Astrocyte (in vitro differentiated cells and primary cell): ENCODE measurements at regions not wholly inside any gene's neighbourhood (a gene's known extent, or its start where the extent isn't known, plus 50 kb on each side); places are given as distances from the start of the nearest gene placed in this dataset.
A peak's percentile ranks its signal among the peaks of the same experiment; 100 is the strongest.

Source experiments
- DNase-seq: peaks from one replicate; pipeline ENCODE4 v3.0.0-alpha.2; 2010; ENCODE audit warnings: low read depth
- FAIRE-seq: peaks from 2 replicates; lab custom pipeline; 2011; peaks lifted over from hg19 to GRCh38; lab: Jason Lieb, UNC
- H2AFZ ChIP-seq: 2 replicates; pipeline ENCODE4 v1.6.0; 2012; ENCODE audit warnings: low read depth, low read length, inconsistent platforms
- H3K27ac ChIP-seq: 2 replicates; pipeline ENCODE4 v1.5.1; 2011; ENCODE audit warnings: low read depth, low read length, inconsistent platforms
- H3K27me3 ChIP-seq: 2 replicates; pipeline ENCODE4 v1.6.0; 2011; ENCODE audit warnings: low read length, inconsistent platforms; ENCODE audit not compliant: insufficient read depth
- H3K36me3 ChIP-seq: 2 replicates; pipeline ENCODE4 v1.5.1; 2011; ENCODE audit warnings: low read length, inconsistent platforms; ENCODE audit not compliant: insufficient read depth
- H3K4me1 ChIP-seq: 2 replicates; pipeline ENCODE4 v1.5.1; 2011; ENCODE audit warnings: low read length, inconsistent platforms; ENCODE audit not compliant: insufficient read depth
- H3K4me2 ChIP-seq: 2 replicates; pipeline ENCODE4 v1.6.0; 2012; ENCODE audit warnings: low read length, inconsistent platforms
- H3K4me3 ChIP-seq: 2 replicates; pipeline ENCODE4 v1.5.1; 2011; ENCODE audit warnings: low read depth, mild to moderate bottlenecking, low read length, inconsistent platforms; ENCODE audit not compliant: insufficient read depth
- H3K79me2 ChIP-seq: 2 replicates; pipeline ENCODE4 v1.6.0; 2012; ENCODE audit warnings: mild to moderate bottlenecking, low read length, inconsistent platforms; ENCODE audit not compliant: insufficient read depth
- H3K9ac ChIP-seq: 2 replicates; pipeline ENCODE4 v1.6.0; 2012; ENCODE audit warnings: mild to moderate bottlenecking, low read length, inconsistent platforms
- H3K9me3 ChIP-seq: 2 replicates; pipeline ENCODE4 v1.5.1; 2012; ENCODE audit warnings: low read depth, mild to moderate bottlenecking, low read length, inconsistent platforms; ENCODE audit not compliant: insufficient read depth
- H4K20me1 ChIP-seq: 2 replicates; pipeline ENCODE4 v1.6.0; 2012; ENCODE audit warnings: low read length, inconsistent platforms; ENCODE audit not compliant: insufficient read depth
- H3K27ac Mint-ChIP-seq: one replicate; pipeline ENCODE4 v1.8.0; 2021; ENCODE audit warnings: mild to moderate bottlenecking, mixed read lengths; ENCODE audit not compliant: unreplicated experiment
- H3K27me3 Mint-ChIP-seq: one replicate; pipeline ENCODE4 v1.8.0; 2021; ENCODE audit warnings: low read depth, mixed read lengths; ENCODE audit not compliant: unreplicated experiment
- H3K36me3 Mint-ChIP-seq: one replicate; pipeline ENCODE4 v1.8.0; 2021; ENCODE audit warnings: low read depth, mixed read lengths; ENCODE audit not compliant: unreplicated experiment
- H3K4me1 Mint-ChIP-seq: one replicate; pipeline ENCODE4 v1.8.0; 2021; ENCODE audit warnings: low read depth, mixed read lengths; ENCODE audit not compliant: unreplicated experiment
- H3K4me3 Mint-ChIP-seq: one replicate; pipeline ENCODE4 v1.8.0; 2021; ENCODE audit warnings: mild to moderate bottlenecking, moderate library complexity, mixed read lengths; ENCODE audit not compliant: unreplicated experiment
- H3K9me3 Mint-ChIP-seq: one replicate; pipeline ENCODE4 v1.8.0; 2021; ENCODE audit warnings: mild to moderate bottlenecking, mixed read lengths; ENCODE audit not compliant: unreplicated experiment
- EZH2 ChIP-seq: IDR thresholded peaks from 2 replicates; pipeline ENCODE4 v1.6.1; 2012; ENCODE audit warnings: mild to moderate bottlenecking, low read length, inconsistent platforms; ENCODE audit not compliant: insufficient read depth
- TF ChIP-seq, protein P1 (sequence below): IDR thresholded peaks from 2 replicates; pipeline ENCODE4 v1.5.1; 2011; ENCODE audit warnings: low read depth, mild to moderate bottlenecking, inconsistent platforms, low read length, moderate library complexity; ENCODE audit not compliant: insufficient read depth

DNA sequence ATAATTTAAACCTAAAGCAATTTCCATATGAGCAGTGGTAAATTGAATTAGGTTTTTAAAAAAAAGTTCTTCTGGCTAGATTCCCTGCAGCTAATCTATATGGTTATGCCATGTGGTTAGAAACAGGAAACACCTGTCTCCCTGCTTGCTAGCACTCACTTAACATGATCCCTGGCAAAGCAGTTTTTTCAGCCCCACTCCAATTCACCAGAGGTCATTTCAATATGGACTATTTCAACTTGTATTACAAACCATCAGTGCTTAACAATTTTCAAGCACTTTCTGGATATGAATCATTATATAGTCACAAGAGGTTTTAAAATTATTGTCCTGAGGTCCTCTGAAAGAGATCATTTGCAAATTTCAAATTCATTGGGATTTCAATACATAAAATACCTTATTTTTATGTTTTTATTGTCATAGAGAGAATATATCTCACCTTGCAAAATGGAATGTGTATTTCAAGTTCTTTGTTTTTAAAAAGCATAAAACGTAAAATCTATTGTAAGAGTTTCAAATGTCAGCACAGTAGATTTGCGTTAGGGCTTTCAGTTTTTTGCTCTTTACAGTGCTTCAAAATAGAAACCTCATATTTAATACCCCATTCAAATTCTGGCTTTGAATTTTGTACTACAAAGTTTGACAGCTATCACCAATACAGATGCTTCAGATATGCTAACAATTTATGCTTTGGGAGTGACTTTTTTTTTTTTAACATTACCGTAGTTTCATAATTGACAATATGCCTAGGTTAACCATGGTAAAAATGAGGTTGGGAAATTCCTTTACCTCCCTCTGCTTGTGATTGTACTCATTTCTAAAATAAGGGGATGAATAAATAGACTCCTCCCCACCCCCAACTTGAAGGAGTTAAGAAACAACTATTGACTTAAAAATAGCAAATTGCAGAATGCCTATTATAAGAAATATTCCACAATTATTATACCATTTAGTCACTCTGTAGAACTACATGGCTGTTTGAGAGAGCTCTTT, 117.5 kb upstream of the HGF start:
- Mint-ChIP-seq H3K27ac (no peak overlapping the region), H3K9me3 (no peaks in the 10 kb centered on the region), H3K4me1 (peaks cover 8% of the 10 kb centered on the region), H3K27me3 (no peaks in the 10 kb centered on the region), H3K36me3 (no peaks in the 10 kb centered on the region), H3K4me3 (no peak overlapping the region)
- Histone ChIP-seq H3K4me1 (no peaks in the 10 kb centered on the region), H3K79me2 (no peaks in the 10 kb centered on the region), H3K27me3 (no peaks in the 10 kb centered on the region), H3K9ac (no peak overlapping the region), H4K20me1 (no peaks in the 10 kb centered on the region), H3K27ac (no peak overlapping the region), H3K4me2 (no peak overlapping the region), H3K9me3 (no peaks in the 10 kb centered on the region), H2AFZ (no peak overlapping the region), H3K4me3 (no peak overlapping the region), H3K36me3 (no peaks in the 10 kb centered on the region)
- FAIRE-seq, result no peak
- peak; percentile 25 for DNase-seq
- no peak for TF ChIP-seq EZH2
- TF ChIP-seq, protein P1, sequence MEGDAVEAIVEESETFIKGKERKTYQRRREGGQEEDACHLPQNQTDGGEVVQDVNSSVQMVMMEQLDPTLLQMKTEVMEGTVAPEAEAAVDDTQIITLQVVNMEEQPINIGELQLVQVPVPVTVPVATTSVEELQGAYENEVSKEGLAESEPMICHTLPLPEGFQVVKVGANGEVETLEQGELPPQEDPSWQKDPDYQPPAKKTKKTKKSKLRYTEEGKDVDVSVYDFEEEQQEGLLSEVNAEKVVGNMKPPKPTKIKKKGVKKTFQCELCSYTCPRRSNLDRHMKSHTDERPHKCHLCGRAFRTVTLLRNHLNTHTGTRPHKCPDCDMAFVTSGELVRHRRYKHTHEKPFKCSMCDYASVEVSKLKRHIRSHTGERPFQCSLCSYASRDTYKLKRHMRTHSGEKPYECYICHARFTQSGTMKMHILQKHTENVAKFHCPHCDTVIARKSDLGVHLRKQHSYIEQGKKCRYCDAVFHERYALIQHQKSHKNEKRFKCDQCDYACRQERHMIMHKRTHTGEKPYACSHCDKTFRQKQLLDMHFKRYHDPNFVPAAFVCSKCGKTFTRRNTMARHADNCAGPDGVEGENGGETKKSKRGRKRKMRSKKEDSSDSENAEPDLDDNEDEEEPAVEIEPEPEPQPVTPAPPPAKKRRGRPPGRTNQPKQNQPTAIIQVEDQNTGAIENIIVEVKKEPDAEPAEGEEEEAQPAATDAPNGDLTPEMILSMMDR, result no peak

DNA sequence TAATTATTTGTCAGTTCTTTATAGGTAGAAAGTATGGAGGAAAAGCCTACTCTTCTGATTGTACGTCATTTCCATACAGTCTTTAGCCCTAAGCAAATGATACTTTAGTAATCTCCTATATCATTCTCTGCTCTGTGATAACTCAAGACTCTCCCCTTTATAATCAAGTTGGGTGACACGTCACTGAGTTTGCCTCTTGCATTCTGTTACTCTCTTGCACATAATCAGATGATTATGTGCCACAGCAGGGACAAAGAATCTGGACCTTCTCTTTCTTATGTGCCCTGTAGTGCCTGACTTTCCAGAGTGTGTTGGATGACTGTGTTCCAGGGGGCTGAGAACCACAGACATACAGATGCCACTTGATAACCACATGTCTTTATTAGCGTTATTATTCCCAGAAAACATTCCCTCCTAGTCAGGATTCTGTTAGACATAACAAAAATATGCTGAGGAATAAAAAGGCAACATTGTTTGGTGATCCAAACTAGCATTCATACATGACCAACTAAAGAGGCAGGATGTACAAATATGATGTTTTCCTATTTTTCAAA, 116.4 kb upstream of the HGF start:
- Histone ChIP-seq H3K9me3 (no peaks in the 10 kb centered on the region), H3K9ac (no peak overlapping the region), H2AFZ (no peak overlapping the region), H3K27ac (no peak overlapping the region), H3K27me3 (no peaks in the 10 kb centered on the region), H3K4me1 (no peaks in the 10 kb centered on the region), H3K79me2 (no peaks in the 10 kb centered on the region), H3K4me2 (no peak overlapping the region), H3K36me3 (no peaks in the 10 kb centered on the region), H4K20me1 (no peaks in the 10 kb centered on the region), H3K4me3 (no peak overlapping the region)
- no peaks in the 10 kb centered on the region for H3K36me3 Mint-ChIP-seq
- no peak for DNase-seq
- H3K9me3 Mint-ChIP-seq, result no peaks in the 10 kb centered on the region
- TF ChIP-seq EZH2, result no peak
- TF ChIP-seq, protein P1, result no peak
- peaks cover 11% of the 10 kb centered on the region for H3K4me1 Mint-ChIP-seq
- H3K27ac Mint-ChIP-seq, result no peak overlapping the region
- no peaks in the 10 kb centered on the region for H3K27me3 Mint-ChIP-seq
- H3K4me3 Mint-ChIP-seq, result no peak overlapping the region
- FAIRE-seq, result no peak
